ENCODE measurements at regions not wholly inside any gene's neighbourhood (a gene's known extent, or its start where the extent isn't known, plus 50 kb on each side); places are given as distances from the start of the nearest gene placed in this dataset.

DNA sequence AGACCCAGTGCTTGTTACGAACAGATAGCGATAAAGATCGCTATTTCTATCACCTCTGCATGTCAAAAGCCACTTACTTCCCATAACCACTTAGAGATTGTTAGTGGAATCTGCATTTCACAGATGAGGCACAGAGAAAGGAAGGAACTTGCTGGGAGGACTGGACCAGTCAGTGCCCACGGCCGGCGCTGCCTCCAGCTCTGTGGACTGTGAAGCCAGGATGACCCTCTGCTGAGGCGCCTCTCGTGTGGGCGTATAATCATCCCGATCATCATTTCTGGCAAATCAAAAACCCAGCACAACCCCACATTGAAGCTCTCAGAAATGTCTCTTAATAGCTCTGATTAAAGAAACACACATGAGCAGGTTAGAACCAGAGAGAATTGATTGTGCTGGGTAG lies 61.5 kb upstream of the ADRA2C start:
- no peak for DNase-seq

DNA sequence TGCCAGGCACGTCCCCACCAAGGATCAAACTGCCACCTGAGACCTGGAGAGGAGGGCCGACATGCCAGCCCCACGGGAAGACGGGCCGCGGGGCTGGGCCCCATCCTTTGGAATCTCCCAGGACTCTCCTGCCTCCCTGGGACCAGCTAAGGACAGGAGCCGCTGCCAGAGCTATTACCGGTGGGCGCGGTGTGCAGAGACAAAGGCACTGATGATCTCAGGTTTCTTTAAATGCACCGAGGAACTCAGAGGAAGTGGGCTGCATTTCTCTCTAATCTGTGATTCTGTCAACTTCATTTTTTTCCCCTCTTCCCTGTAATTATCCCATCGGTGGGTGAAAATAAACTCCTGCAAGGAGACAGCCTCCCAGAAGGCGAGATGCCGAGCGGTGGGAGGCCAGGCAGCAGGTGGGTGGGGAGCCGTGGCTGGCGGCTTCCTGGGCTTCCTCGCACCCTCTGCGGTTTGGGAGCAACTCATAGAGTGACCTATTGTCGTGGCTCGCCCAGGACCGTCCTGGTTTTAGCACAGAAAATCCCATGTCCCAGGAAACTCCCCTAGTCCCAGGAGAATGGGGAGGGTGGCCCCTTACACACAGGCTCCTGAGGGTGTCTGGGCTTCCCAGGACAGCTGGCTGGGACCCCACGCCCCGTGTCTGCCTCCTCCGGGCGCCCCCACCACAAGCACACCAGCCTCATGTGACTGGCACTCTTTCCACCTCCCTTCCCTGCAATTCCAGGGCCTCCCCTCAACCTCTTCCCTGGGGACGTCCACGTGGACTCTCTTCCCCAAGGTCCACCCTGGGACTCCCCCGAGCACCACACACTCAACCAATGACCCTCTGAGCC lies 62.3 kb upstream of the ADRA2C start:
- DNase-seq: no peak

DNA sequence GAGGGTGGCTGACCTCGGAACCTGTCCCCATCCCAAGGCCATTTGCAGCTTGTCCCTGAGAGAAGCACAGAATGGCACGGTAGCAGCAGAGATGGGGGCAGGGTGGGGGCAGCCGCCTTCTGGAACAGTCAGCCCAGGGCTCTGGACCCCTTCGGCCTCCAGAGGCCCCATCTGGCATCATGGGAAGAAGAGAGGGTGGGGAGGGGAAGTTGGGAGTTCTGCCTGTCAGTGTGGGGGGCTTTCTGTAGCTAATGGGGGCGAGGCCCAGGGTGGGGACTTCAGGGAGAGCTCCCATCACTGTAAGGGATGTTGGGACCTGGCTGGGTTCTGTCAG lies 62.9 kb upstream of the ADRA2C start:
- no peak for DNase-seq

DNA sequence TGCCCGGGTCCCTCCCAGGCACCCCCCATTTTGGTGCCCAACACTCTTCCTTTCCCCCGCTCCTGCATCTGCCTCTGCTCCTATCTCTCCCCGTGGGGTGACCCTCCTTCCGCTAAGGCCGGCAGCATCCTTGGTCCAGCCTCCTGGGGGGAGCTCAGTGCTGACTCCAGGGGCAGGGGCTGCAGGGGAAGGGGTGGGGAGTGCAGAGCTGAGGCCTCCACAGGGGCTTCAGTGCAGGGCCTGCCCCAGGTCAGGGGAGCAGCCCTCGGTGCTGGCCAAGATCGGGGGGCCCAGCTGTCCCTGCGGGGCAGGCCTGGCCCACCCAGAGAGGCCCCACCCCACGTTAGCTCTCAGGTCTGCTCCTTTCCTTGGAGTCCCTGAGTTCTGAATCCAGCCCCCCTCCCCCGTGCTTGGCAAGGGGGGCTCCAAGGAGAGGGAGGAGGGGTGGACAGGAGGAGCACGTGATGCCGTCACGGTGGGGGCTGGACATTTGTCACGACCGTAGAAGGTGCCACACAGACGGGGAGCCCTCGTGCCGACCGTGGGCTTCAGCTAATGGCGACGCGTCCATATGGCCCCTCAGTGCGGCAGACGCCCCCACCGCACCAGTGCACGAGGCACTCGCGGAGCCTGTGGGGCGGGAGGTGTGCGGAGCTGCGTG lies 63.5 kb upstream of the ADRA2C start:
- no peak for DNase-seq

DNA sequence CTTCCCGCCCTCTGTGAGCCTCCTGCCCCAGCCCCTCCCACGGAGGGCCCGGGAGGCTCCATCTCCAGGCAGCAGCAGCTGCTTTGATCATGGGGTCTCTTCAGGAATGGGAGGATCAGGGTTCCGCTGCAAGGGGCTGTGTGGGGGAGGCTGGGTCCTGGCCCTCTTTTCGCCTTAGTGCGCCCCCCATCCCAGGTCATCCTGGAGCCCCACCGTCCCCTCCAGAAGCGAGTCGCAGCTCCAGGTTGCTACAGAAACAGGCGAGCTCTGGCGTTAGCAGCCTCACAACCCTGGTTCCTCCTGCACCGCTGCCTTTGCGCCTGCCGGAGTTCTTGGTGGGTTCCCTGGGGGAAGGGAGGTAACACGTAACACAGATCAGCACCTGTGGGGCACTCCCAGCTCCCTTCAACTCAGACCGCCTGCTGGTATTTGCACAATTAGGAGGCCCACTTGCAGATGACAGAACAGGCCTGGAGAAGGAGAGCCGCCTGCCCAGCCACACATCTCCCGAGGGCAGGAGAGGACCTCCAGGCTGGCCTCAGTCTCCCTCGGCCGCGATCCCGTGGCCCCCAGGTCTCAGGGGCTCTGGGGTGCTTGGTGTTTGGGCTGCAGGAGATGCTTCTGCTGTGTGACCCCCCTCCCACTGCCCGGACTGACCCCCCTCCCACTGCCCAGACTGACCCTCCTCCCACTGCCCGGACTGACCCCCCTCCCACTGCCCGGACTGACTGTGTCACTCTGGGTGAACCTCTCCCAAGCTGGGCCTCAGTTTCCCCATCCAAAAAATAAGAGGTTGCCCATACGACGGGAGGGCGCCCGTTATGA lies 64.2 kb upstream of the ADRA2C start:
- DNase-seq: no peak

DNA sequence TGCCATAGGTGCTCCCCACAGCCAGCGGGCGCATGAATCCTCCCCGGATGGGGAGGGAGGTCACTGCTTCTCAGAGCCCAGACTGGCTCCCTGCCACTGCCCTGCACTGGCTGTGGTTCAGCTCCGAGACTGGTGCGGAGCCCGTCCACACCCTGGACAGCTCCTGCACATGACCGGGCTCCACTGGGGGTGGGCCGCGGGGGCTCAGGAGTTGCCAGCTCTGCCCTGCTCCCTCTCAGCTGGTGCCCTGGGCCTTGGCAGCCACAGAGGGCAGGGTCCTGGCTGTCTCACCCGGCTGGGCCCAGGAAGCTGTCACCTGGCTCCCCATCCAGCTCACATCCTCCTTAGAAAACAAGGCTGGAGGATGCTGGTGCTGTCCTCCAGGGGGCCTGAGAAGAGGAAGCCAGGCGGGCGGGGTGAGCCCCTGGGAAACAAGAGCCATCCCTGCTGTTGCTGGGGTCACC lies 64.9 kb upstream of the ADRA2C start:
- no peak for DNase-seq

DNA sequence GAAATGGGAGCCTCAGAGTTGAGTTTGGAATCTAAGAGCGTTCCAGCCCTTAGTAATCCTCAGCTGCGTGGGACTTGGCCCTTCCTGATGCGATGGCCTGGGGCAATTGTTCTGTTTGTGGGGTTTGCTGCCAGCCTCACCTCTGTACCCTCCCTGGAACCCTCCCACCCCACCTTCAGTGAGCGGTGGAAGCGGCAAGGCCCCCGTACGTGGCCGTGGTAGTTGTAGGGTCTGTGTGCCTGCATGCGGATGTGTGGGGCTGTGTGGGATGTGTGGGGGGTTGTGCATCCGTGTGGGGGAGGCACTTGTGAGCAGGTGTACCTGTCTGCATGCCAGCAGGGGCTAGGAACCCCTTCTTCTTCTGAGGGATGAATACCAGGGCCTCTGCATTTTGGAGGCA lies 65.4 kb upstream of the ADRA2C start:
- no peak for DNase-seq

DNA sequence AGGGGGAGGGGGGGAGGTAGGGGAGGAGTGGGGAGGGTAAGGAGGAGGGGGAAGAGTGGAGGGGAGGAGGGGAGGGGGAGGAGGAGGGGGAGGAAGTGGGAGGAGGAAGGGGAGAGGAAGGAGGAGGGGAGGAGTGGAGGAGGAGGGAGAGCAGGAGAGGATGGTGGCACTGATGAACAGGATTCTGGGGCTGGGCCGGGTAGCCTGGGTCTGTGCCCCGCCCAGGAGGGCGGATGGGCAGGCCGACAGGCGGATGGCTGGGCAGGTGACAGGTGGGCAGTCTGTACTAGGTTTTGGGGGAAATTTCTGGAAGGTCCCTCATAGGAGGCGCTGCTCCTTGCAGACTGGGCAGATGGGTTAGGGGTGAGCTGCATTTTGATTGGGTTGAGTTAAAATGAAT lies 66.0 kb upstream of the ADRA2C start:
- no peak for DNase-seq

DNA sequence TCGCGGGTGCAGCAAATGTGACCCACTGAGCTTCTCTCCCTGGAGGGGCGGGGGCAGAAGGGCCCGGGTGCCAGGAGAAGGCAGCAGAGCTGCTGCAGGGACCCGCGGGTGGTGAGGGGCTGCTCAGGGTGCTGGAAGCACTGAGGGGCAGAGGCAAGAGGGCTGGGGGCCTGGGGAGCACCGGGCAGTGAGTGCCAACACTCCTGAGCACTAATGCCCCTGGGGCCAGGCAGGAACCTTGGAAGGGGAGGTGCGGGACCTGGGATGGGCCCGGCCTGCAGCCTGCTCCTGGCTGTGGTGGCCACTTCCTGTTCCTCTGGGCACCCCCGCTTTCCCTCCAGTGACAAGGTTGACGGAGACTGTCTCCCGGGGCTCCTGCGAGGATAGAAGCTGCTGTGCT lies 66.5 kb upstream of the ADRA2C start:
- DNase-seq: no peak

DNA sequence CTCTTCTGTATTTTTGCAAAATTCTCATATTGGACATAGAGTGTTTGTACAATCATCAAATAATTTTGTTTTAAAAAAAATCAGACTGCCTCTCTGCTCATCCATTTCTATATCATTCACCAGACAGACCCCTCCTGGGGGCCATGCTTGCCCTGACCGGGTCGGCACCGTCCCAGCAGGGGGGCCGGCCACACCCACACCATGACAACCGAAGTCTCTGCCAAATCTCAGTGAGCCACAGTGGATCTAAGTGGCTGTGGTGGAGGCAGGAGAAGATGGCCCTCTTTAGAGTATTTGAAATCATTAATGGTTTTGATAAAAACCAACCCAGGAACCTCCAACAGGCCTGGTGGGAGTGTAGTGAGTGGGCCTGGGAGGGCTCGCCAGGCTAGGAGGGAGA lies 66.9 kb upstream of the ADRA2C start:
- DNase-seq: no peak

DNA sequence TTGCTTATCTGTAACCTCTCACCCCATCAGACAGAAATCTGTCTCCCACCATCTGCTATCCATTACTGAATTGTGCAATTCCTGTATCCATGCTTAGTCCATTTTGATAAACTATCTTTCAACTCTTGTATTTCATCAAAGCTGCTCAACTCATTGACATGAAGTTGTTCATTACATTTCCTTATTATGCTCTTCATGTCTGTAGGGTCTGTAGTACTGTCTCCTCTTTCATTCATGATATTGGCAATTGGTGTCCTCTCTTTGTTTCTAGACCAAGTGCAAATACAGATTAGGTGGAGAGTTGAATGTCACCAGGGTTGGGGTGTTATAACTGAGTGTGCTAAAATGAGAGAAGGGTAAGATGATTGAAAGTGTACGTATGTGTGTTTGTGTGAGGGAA lies 69.2 kb upstream of the ADRA2C start:
- no peak for DNase-seq

DNA sequence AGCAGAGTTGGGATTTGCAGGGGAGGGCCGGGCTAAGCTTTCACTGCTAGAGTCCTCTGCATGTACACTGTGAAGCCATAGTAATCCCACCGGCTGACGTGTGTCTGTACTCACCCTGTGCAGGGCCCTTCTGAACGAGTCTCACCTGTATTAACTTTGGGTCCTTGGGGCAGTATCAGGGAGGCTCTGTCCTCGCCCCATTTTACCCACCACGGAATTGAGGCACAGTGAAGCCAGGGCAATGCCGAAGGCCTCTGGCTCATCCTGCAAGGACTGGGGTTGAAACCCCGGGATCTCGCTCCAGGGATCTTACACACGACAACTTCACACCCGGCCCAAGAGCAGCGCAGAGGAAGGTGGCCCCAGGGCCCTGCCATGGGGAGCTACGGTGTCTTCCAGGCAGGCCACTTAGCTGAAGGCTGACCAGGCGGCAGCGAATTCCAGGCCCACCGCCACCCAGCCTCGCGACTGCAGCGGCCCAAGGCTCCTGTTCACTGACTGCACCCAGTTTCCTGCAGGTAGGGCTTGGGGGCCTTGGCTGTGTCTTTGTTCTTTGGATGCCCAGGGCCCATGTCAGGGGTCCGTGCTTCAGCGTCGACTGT lies 75.5 kb upstream of the ADRA2C start:
- DNase-seq: no peak

DNA sequence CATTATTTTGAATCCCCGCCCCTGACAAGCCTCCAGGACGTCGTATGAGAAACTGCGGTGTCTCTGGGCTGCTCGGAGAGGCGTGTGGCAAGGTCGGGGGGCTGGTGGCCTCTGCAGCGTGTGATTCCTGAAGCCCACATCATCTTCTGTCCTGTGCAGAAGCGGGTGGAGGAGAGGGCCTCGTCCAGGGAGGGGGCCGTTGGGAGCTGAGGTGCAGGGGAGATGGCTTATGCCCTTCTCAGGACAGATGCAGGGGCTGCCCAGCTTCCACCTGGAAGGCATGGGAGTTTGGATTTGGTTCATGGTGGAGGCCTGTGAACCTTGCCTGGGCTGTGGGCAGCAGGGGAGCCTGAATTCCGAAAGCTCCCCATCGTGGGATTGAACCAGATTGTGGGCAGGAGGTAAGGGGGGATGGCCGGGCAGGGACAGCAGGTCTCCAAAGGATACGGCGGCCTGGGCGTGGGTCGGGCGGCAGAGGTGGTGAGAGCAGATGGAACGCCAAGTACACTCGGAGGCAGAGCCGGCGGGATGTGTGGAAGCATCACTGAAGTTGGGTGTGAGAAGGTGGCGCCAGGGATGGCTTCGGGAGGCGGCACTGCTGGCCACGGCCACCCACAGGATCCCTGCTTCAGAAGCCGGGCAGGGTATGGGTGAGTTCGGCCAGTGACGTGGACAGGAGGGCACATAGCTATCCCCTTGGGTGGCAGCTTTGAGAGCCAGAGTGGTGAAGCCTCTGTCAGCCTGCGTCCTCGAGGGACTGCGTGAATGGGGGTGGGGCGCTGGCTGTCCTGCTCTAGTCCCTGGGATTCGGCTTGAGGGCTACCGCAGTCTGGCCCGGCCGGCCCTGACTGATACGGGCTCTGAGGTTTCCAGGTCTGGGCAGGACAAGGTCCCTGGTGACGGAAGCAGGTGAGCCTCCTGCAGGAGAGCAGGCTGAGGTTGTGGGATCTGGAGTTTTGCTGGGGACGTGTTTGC lies 76.3 kb upstream of the ADRA2C start:
- DNase-seq: no peak

DNA sequence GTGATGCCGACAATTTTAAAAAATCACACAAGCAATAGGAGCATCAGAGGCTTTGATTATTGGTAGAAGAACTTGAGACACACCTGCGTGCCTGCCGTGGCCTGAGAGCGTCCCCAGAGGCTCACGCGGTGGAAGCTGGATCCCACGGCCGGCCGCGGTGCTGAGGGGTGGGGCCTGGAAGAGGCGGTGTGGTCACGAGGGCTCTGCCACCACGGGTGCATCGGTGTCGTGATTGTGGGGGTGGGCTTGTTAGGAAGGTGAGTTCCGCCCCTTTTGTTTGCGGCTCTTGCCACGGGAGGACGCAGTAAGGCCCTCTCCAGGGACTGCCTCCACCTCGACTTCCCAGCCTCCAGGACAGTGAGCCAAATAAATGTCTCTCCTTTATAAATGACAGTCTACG lies 77.2 kb upstream of the ADRA2C start:
- no peak for DNase-seq

DNA sequence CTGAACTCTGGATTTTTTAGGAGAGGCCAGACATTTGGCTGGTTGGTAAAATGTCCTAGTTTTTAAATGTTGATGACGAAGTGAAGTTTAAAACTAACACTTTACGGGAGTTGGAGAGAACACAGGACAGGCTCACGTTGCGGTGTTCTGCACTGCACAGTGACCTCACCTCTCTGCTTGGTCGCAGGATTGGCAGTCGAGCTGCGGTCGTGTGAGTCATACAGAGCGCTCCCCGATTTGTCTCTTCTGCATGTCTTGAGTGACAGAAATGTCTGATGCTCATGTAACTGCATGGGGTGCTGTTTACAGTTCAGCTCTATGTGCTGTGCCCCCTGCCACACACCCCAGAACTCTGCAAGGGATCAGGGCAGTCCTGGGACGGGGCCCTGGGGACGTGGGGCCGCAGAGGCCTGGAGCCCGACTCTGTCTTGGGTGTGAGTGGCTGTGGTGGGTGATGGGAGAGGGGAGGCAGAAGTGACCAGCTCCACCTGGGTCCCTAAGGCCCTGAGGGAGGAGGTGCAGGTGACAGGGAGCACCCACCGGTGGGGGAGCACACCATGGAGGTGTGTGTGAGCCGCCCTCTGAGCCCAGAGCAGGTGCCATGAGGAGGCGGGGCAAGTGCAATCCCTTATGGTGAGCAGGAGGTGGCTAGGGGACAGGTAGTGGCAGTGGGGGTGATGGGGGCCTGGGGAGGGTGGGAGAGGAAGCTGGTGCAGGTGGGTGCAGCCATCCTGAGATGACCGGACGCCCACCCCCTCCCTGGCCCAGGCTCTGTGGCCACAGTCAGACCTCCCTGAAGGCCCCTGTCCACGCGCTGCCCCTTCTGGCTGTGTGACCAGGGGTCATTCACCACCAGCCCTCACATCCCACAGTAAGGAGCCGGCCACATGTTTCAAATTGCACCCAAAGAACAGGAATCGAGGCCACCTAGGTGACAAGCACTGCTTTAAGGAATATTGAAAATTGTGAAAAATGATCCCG lies 77.9 kb upstream of the ADRA2C start:
- no peak for DNase-seq

DNA sequence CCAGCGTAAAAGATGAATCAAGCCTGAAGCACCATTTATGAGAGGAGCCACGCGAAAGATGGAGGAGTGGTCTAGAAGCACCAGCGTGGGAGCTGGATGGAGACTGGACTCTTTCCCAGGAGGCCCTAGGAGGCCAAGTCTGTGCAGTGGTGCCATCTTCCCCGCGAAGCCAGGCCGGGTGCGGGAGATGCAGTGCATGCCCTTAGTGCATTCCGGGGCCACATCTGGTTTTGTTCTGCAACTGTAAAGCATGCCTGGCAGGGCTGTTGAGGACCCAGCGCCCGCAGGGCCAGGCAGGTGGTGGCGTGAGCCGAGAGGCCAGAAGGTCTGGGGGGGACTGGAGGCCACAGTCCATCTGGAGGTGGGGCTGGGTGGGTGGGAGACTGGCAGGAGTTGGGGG lies 78.6 kb upstream of the ADRA2C start:
- DNase-seq: no peak

DNA sequence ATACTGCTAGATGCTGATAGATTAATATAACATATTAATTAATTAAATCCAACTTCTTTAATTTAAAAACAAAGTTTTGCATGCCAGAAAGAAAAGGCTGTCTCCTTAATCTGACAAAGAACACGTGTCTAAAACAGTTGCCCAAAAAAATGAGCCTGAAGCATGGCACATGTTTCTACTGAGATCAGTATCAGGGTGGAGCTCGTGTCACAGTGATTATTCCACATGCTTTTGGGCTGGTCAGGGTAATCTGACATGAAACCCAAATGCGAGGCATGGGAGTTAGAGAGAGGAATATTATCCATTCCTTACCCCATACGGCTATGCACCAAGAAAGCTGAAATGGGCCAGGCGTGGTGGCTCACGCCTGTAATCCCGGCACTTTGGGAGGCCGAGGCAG lies 79.4 kb upstream of the ADRA2C start:
- DNase-seq: no peak

DNA sequence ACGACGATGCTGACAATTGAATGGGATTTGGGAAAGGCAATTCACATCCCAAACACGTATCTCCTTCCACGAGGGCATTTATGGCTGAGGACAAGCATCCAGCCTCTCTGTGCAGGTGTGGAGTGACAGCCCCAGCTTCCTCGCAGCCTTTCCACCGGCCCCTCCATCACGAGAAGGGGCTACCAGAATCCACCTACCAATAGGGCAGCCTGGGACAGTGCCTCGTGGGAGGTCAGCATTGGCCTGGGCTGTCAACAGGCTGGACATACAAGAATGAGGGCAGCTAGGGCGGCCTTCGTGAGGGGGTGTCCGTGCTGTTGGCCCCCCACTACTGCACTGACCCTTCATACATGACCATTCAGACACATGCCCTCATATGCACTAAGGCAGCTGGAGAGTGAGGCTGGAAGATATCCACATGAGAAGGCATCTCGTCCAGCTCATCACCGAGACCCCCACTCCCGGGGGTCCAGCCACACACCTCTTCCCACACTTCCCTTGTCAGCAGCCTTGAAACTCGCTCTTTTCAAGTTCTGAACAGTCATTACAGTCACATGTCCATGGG lies 81.0 kb upstream of the ADRA2C start:
- DNase-seq: no peak

DNA sequence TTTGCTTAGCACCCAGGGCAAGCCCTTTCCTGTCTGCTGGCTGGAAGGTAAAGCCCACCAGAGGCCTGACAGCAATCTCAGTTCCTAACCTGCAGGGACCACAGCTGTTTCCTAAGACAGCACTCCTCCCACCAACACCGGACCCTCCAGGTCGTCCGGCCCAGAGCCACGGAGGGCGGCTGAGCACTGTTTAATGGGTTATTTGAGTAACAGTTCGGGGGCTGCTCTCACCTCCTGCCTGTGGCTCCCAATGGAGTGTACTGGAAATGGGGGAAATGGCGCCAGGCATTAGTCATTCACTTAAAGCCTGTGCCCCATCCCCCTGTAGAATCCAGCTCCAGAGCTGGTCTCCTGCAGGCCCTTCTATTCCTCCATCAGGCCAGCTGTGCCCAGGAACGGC lies 81.6 kb upstream of the ADRA2C start:
- no peak for DNase-seq

DNA sequence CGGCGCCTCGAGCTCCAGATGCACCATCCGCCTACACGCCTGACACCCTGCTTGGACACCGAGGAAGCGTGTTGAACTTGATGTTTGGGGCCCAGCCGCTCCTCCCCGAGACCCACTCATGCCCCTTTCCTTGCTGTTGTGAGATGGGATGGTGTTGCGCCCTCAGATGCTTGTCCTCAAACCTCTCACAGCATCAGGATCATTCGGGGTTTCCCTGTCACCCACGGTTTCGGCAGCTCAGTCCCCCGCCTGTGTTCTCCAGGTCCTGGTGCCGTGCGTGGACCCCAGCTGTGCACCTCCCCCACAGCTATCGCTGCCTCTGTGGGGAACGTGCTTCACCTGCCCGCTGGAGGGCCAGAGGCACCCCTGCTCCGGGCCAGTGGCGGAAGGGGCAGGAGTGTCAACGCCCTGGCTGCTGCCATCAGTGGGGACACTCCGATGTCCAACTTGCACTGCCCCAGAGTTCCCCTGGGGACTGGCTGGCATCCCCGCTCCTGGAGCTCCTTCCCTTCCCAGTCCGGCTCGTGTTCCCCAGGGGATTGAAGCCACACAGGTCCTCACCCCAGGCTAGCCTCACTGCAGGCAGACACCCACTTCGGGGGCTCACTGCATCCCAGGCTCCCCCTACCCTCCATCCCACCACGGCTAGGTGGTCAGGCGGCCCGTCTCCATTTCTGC lies 82.3 kb upstream of the ADRA2C start:
- DNase-seq: no peak

All from NCI-H146 (cell line).